Ovary (tissue), 7 donors: ENCODE measurements at regions not wholly inside any gene's neighbourhood (a gene's known extent, or its start where the extent isn't known, plus 50 kb on each side); places are given as distances from the start of the nearest gene placed in this dataset.

Source experiments
- DNase-seq, 5 donors: peaks; one replicate each; pipeline ENCODE4 v3.0.0-alpha.2; 2019 to 2020
- H3K27ac ChIP-seq, 2 donors: fragments of 200-600 bp; one replicate each; pipeline versions ENCODE4 v1.5.1 to v1.8.0; 2019 to 2022
- H3K27me3 ChIP-seq: fragments of 200-600 bp; one replicate; pipeline ENCODE4 v1.8.0; 2022
- H3K36me3 ChIP-seq: fragments of 200-600 bp; sonication (generic); one replicate; pipeline ENCODE4 v1.5.1; 2019
- H3K4me1 ChIP-seq: one replicate; pipeline ENCODE4 v1.8.1; 2013; ENCODE audit warnings: mild to moderate bottlenecking, moderate library complexity; ENCODE audit not compliant: insufficient read depth
- H3K4me3 ChIP-seq: fragments of 200-600 bp; sonication (generic); one replicate; pipeline ENCODE4 v1.5.1; 2017
- H3K9me3 ChIP-seq, 2 donors: fragments of 200-600 bp in 1 of 2; sonication (generic) in 1 of 2; one replicate each; pipeline versions ENCODE4 v1.5.1 to v1.8.1; 2013 to 2019; ENCODE audit warnings: mild to moderate bottlenecking in 1 of 2, moderate library complexity in 1 of 2
- EP300 ChIP-seq: sonication (generic); formaldehyde crosslinking; IDR thresholded peaks from one replicate; pipeline ENCODE4 v1.6.1; 2017; ENCODE audit warnings: antibody characterized with exemption
- POLR2A ChIP-seq: fragments of 450-650 bp; IDR thresholded peaks from one replicate; pipeline ENCODE4 v1.6.1; 2017; ENCODE audit warnings: antibody characterized with exemption, mild to moderate bottlenecking, moderate library complexity
- WGBS, 3 donors: extraction: QIAGEN DNeasy Blood & Tissue Kit in 1 of 3; methylation state at CpG; one replicate each; pipeline versions ENCODE4 v1.1.5 to v1.1.7; 2013 to 2017; 5-methylcytosine and 5-hydroxymethylcytosine counted together
- intact Hi-C, 4 donors: fragments of 100-400 bp; cut with DNase I; formaldehyde crosslinking; loops; one replicate each; pipeline versions ENCODE4 v1.11.0 to v1.15.1; 2022 to 2023
- TF ChIP-seq, protein P1 (sequence below), 3 donors: fragments of 450-650 bp in 2 of 3; fragments of 200-600 bp in 1 of 3; IDR thresholded peaks; one replicate each; pipeline versions ENCODE4 v1.5.1 to v1.8.0; 2016 to 2022; ENCODE audit warnings: antibody characterized with exemption in 3 of 3, mild to moderate bottlenecking in 1 of 3
- donor health status: DM: no; HTN: no; CAD: no; lungs with moderate emphysema.
- donor health status: DM: no; HTN: no; CAD: no.
- donor health status: Bipolar disorder and iron deficiency.
- donor health status: DM: no; HTN: no; CAD: no.
- donor health status: DM: yes; HTN: yes; CAD: no.

DNA sequence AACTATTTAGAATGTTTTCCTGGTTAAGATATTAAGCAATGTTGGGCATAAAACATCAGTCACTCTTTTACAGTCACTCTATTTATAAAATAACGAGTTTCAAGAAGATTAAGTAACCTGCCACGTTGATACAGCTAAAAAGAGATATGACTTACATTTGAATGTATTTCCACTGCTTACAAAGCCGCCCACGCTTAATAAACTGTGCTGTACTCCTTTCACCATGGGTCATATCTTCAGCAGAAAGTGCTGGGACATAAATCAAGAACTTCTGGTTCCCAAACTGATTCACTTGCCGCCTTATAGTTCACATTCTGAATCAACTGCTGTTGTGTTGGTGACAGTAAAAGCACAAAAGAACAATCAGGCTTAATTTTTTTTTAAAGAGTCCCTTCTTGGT, 666.7 kb downstream of the NCAM2 start:
- H3K36me3 ChIP-seq, result no peaks in the 10 kb centered on the region
- H3K27ac ChIP-seq, result no peak overlapping the region
- WGBS, 3 donors, result 24 to 26% (median 26%) methylated on average over 5 of the region's 5 CpGs
- no peak for TF ChIP-seq POLR2A
- TF ChIP-seq, protein P1, sequence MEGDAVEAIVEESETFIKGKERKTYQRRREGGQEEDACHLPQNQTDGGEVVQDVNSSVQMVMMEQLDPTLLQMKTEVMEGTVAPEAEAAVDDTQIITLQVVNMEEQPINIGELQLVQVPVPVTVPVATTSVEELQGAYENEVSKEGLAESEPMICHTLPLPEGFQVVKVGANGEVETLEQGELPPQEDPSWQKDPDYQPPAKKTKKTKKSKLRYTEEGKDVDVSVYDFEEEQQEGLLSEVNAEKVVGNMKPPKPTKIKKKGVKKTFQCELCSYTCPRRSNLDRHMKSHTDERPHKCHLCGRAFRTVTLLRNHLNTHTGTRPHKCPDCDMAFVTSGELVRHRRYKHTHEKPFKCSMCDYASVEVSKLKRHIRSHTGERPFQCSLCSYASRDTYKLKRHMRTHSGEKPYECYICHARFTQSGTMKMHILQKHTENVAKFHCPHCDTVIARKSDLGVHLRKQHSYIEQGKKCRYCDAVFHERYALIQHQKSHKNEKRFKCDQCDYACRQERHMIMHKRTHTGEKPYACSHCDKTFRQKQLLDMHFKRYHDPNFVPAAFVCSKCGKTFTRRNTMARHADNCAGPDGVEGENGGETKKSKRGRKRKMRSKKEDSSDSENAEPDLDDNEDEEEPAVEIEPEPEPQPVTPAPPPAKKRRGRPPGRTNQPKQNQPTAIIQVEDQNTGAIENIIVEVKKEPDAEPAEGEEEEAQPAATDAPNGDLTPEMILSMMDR (IDR thresholded peaks at IDR 0.05), result no peak
- no peak for TF ChIP-seq EP300
- H3K4me3 ChIP-seq, result no peak overlapping the region
- intact Hi-C loops, result no loop called here
- no peaks in the 10 kb centered on the region for H3K4me1 ChIP-seq
- DNase-seq, result no peak
- no peaks in the 10 kb centered on the region for H3K9me3 ChIP-seq
- no peaks in the 10 kb centered on the region for H3K27me3 ChIP-seq

DNA sequence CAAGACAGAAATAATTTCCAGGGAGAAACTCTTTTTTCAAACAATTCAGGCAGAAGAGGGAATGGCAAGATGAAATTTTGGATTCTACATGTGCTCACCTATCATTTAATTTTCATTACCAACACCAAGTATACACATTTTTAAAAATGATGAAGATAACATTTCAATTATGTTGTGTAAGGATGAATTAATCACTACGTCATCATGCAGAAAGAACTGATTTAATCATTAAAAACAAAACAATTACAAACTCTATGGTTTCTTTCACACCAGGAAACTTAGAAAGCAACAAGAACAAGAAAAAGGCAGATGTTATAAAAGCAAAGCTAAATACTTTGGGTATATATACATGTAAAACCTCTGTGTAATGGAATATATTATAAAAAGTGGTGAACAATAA, 668.5 kb downstream of the NCAM2 start:
- Histone ChIP-seq H3K27me3 (no peaks in the 10 kb centered on the region), H3K4me1 (no peaks in the 10 kb centered on the region), H3K27ac (no peak overlapping the region), H3K4me3 (no peak overlapping the region), H3K9me3 (no peaks in the 10 kb centered on the region), H3K36me3 (no peaks in the 10 kb centered on the region)
- intact Hi-C loops, result no loop called here
- TF ChIP-seq, protein P1 (IDR thresholded peaks at IDR 0.05), result no peak
- TF ChIP-seq POLR2A (no peak), EP300 (no peak)
- no peak for DNase-seq
- WGBS, 3 donors, result 82 to 87% (median 87%) methylated on average over 1 of the region's 1 CpG

DNA sequence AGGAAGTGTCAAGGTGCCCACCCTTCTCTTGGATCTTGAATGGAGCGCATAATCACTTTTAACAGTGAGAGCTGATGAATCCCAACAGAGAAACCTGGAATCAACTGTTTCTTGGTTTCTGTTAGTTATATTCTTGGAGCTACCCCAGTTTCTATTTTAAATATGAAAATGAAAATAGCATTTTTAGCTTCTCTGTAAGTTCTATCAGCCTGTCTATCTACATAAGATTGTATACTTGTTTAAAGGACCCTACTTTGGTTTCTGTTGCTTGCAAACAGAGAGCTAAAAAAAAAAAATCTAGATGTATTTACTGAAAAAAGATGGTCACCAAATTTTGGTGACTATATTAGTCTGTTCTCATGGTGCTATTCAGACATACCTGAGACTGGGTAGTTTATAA, 670.0 kb downstream of the NCAM2 start:
- Histone ChIP-seq H3K9me3 (peaks cover 0 to 3% of the 10 kb centered on the region in 2 donors), H3K27me3 (no peaks in the 10 kb centered on the region), H3K27ac (no peak overlapping the region), H3K4me1 (no peaks in the 10 kb centered on the region), H3K36me3 (no peaks in the 10 kb centered on the region), H3K4me3 (no peak overlapping the region)
- intact Hi-C loops, result no loop called here
- 91 to 94% (median 93%) methylated on average over 1 of the region's 1 CpG for WGBS, 3 donors
- no peak for TF ChIP-seq POLR2A
- DNase-seq, result no peak

DNA sequence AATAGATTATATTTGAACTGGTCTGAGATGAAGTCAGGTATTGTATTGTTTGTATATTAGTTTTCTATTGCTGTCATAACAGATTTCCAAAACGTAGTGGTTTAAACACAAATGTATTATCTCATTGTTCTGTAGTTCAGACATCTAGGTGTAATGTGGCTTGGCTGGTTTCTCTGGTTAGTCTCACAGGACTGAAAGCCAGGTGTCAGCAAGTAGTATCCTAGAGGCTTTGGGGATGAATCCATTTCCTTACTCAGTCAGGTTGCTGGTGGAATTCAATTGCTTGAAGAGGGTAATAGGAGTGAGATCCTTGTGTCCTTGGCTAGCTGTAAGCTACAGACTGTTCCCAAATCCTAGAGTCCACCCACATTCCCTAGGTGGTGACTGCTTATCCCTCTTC, 675.8 kb downstream of the NCAM2 start:
- WGBS, 3 donors, result 53 to 79% (median 75%) methylated on average over 1 of the region's 1 CpG
- Histone ChIP-seq H3K27me3 (no peaks in the 10 kb centered on the region), H3K36me3 (no peaks in the 10 kb centered on the region), H3K4me3 (no peak overlapping the region), H3K9me3 (peaks cover 0 to 3% of the 10 kb centered on the region in 2 donors), H3K27ac (no peak overlapping the region), H3K4me1 (no peaks in the 10 kb centered on the region)
- no peak for DNase-seq
- intact Hi-C loops, result no loop called here
- TF ChIP-seq, protein P1 (IDR thresholded peaks at IDR 0.05), result no peak
- TF ChIP-seq EP300 (no peak), POLR2A (no peak)

DNA sequence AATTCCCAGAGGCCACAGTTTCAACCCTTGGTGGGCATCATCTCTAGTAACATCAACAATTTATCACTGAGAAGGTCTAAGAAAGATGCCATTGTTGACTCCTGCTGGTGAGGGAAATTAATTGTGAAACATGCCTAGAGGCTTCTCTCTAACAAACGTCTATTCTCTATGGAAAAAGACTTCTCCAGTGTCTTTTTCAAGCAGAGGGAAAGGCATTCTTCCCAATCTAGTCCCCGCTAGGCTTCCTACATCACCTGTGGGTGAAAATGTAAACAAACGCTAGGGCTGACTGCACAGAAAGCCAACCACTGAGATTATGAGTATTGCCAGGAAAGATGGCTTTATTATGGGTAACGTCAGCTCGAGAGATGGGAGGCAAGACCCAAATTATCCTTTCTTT, 677.4 kb downstream of the NCAM2 start:
- H3K36me3 ChIP-seq, result no peaks in the 10 kb centered on the region
- peaks cover 0 to 3% of the 10 kb centered on the region in 2 donors for H3K9me3 ChIP-seq
- H3K4me3 ChIP-seq, result no peak overlapping the region
- no peaks in the 10 kb centered on the region for H3K27me3 ChIP-seq
- TF ChIP-seq EP300, result no peak
- TF ChIP-seq, protein P1 (IDR thresholded peaks at IDR 0.05), result no peak
- intact Hi-C loops, result no loop called here
- no peak for DNase-seq
- 73 to 77% (median 74%) methylated on average over 5 of the region's 5 CpGs for WGBS, 3 donors
- H3K4me1 ChIP-seq, result no peaks in the 10 kb centered on the region
- no peak overlapping the region for H3K27ac ChIP-seq
